Stimulated activated CD4-positive, alpha-beta T cell treated with anti-CD3 and anti-CD28 coated beads, Interleukin-15, amount 100 ng/mL, for 24 hours (primary cell): ENCODE measurements at regions not wholly inside any gene's neighbourhood (a gene's known extent, or its start where the extent isn't known, plus 50 kb on each side); places are given as distances from the start of the nearest gene placed in this dataset.
"Not testable (repeated sequence)": the region's sequence is repeated elsewhere in the genome, so short reads cannot be mapped to it uniquely, and the experiment has no call there.

Source experiments
- DNase-seq: peaks from one replicate; pipeline ENCODE4 v3.0.0-alpha.2; 2020

- DNase-seq, result no peak
Measured at GRCh38 chr21:15558884-15559283, 170.9 kb upstream of the USP25 start.

GRCh38 chr21:15559660-15560059 is 170.1 kb upstream of the USP25 start:
- no peak for DNase-seq

GRCh38 chr21:15560383-15561056 is 169.3 kb upstream of the USP25 start:
- peak; percentile 31 for DNase-seq

GRCh38 chr21:15562748-15563147 is 167.0 kb upstream of the USP25 start:
- DNase-seq, result no peak

- no peak for DNase-seq
Measured at GRCh38 chr21:15564907-15565306, 164.9 kb upstream of the USP25 start.

- no peak for DNase-seq
Measured at GRCh38 chr21:15566703-15567102, 163.1 kb upstream of the USP25 start.

GRCh38 chr21:15567191-15567590 is 162.6 kb upstream of the USP25 start:
- DNase-seq, result no peak

- no peak for DNase-seq
Measured at GRCh38 chr21:15568516-15568915, 161.3 kb upstream of the USP25 start.

GRCh38 chr21:15586752-15587427 is 142.9 kb upstream of the USP25 start:
- DNase-seq, result no peak

GRCh38 chr21:15592271-15592860 is 137.4 kb upstream of the USP25 start:
- no peak for DNase-seq

- DNase-seq, result no peak
Measured at GRCh38 chr21:15592957-15593356, 136.8 kb upstream of the USP25 start.

GRCh38 chr21:15601390-15601789 is 128.4 kb upstream of the USP25 start:
- no peak for DNase-seq

GRCh38 chr21:15604413-15604812 is 125.4 kb upstream of the USP25 start:
- DNase-seq, result no peak

GRCh38 chr21:15614766-15615165 is 115.0 kb upstream of the USP25 start:
- no peak for DNase-seq

- no peak for DNase-seq
Measured at GRCh38 chr21:15616864-15617574, 112.8 kb upstream of the USP25 start.

GRCh38 chr21:15617964-15618363 is 111.8 kb upstream of the USP25 start:
- DNase-seq, result no peak

- no peak for DNase-seq
Measured at GRCh38 chr21:15620892-15621291, 108.9 kb upstream of the USP25 start.

GRCh38 chr21:15624646-15625045 is 105.1 kb upstream of the USP25 start:
- no peak for DNase-seq

GRCh38 chr21:15625363-15625762 is 104.4 kb upstream of the USP25 start:
- DNase-seq, result no peak

- DNase-seq, result no peak
Measured at GRCh38 chr21:15626031-15626430, 103.8 kb upstream of the USP25 start.

GRCh38 chr21:15627011-15627410 is 102.8 kb upstream of the USP25 start:
- no peak for DNase-seq

GRCh38 chr21:15627823-15628222 is 102.0 kb upstream of the USP25 start:
- no peak for DNase-seq

- DNase-seq, result no peak
Measured at GRCh38 chr21:15631342-15631741, 98.4 kb upstream of the USP25 start.

- DNase-seq, result not testable (repeated sequence)
Measured at GRCh38 chr21:15634541-15634940, 95.2 kb upstream of the USP25 start.
